SK-N-MC (cell line): ENCODE measurements at regions not wholly inside any gene's neighbourhood (a gene's known extent, or its start where the extent isn't known, plus 50 kb on each side); places are given as distances from the start of the nearest gene placed in this dataset.

Source experiments
- EZH2 ChIP-seq: fragments of 200-600 bp; sonication (generic); IDR thresholded peaks from one replicate; pipeline ENCODE4 v1.6.1; 2017; ENCODE audit warnings: antibody characterized with exemption
- FOXP2 ChIP-seq: optimal IDR thresholded peaks from 2 replicates; pipeline ENCODE3; 2011; ENCODE audit warnings: mild to moderate bottlenecking, moderate library complexity; ENCODE audit not compliant: insufficient read depth; ENCODE audit errors: extremely low read length, control extremely low read depth
- POLR2AphosphoS5 ChIP-seq: IDR thresholded peaks from 2 replicates; pipeline ENCODE4 v1.6.1; 2012; ENCODE audit warnings: mild to moderate bottlenecking, low read depth, low read length, borderline replicate concordance

DNA sequence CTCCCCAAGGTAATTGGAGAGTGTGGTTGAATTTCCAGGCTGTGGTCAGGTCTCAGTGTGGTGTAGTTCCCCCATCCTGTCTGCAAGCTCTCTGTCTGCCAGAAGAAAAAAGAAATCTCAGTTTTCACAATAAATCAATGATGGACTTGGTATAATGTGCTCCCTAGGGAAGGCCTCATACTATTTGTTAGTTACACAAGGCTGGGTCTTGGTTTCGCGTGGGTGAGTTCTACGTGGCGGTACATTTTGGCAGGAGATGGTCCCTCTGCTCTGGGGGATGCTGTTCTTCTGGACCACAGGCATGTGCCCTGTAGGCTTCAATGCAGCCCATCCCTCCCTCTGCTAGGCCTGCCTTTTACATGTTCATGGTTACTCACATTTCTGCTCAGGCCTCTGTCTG, 206.4 kb upstream of the PELI2 start:
- TF ChIP-seq EZH2 = no peak
- TF ChIP-seq POLR2AphosphoS5 = no peak
- TF ChIP-seq FOXP2 = no peak
